Stimulated activated CD4-positive, alpha-beta T cell treated with anti-CD3 and anti-CD28 coated beads, Interleukin-15, amount 100 ng/mL, for 24 hours (primary cell): ENCODE measurements at regions not wholly inside any gene's neighbourhood (a gene's known extent, or its start where the extent isn't known, plus 50 kb on each side); places are given as distances from the start of the nearest gene placed in this dataset.

Source experiments
- DNase-seq: peaks from one replicate; pipeline ENCODE4 v3.0.0-alpha.2; 2020

DNA sequence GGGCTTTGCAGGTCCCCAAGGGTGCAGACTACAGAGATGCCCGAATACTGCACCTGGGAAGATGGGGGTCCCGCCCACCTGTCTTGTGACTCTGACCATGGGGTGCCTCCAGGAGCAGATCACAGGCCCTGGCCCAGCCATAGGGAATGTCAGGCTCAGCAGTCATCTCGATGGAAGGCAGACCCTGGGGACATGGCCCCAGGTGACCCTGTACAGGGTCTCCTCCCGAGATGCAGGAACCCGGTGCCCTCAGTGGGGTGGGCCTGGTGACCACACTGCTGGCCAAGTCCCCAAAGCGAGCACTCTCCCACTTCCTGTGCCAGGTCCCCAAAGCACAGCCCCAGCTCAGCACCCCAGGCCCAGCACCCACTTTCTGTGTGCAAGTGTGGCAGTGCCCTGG is 903.7 kb upstream of the USP15 start:
- no peak for DNase-seq

DNA sequence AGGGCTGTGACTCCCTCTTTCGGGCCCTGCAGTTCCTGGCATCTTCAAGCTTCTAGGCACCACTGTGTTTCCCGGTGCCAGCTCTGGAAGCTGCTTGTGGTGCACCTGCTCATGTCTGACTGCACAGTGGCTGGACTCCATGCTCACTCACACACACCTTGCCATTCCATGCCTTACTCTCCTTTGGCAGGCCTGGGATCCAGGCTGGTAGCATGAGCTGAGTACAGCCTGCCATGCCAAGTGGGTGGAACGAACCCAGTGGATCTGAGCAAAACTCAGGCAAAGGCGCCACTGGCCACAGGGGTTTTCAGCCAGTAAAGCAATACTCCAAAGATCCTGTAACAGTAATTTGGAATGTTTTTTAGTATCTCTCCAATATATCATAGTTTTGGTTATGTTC is 902.7 kb upstream of the USP15 start:
- DNase-seq, result no peak

DNA sequence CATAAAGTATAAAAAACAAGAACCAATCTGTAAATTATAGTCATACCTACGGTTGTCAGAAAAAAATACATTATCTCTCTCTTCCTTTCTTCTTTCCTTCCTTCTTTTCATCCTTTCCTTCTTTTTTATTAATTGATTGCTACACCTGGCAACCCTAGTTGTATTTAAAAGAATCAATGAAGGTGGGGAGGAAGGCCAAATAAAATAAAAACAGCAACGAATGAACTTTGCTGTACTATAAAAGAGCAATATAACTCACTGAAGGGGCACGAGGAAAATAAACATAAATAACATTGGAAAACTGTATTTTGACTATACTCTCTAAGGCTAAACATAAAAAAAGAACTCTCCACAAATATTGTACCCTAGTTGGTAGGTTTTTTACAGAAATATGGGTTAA is 898.2 kb upstream of the USP15 start:
- DNase-seq, result no peak

DNA sequence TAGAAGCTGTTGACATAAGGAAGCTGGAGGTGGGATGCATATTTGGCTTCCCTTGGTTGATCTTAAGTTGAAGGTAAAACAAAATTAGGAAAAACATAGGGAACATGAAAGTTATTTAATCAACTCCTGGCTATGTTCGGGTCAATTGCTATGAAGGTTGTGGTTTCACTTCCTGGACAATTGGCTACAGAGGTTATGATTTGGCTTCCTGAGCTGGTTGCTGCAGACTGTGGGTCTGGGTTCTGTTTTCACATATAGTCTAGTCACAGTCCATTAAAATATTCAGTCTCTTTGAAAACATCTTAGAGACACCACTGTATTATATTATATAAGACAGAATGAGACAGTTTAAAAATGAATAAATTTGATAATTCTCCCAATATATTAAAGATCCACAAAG is 895.2 kb upstream of the USP15 start:
- DNase-seq, result no peak

DNA sequence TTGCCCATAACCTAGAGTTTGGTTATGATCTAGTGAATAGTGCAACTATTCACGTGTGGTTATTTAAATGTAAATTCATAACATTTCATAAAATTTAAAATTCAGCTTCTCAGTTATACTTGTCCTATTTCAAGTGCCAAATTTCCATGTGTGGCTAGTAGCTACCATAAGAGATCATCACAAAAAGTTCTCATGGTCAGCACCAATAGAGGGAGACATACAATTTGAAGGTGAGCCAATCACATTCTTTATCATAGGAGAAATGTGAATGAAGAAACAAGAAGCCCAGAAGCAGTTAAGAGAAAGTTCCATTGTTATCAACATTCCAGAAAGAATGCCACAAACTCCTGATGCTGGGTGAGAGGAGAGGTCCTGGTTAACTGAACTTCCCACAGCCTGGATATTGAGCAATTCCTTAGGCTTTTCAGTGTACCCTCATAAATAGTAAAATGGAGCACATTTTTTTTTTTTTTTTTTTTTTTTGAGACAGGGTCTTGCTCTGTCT is 892.9 kb upstream of the USP15 start:
- no peak for DNase-seq

DNA sequence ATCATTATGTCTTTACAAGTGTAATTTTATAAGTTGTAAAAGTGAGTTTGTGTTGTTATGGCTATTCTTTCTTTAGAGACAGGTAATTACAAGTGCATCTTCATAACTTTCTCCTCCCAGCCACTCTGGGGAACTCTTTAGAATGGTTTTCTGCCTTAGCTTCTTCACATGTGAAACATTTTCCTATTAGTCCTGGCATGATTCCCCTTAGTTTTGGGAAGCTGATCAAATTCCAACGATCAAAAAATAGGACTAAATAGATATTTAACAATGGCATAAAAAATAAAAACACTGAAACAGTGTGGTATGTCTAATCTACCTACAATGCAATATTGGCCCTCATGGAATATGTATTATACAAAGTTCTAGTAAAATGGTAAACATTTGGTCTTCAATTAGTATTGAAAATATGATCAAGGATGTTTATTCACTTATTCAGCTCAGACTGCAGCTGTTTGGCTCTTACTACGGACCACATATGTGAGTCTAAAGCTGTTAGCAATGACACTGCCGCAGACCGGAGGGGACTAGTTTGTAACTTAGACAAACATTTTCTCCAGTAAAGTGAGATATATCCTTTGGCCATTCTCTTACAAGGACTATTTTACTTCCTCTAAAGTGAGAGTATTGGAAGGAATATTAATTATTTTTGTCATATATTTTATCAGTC is 890.8 kb upstream of the USP15 start:
- no peak for DNase-seq

DNA sequence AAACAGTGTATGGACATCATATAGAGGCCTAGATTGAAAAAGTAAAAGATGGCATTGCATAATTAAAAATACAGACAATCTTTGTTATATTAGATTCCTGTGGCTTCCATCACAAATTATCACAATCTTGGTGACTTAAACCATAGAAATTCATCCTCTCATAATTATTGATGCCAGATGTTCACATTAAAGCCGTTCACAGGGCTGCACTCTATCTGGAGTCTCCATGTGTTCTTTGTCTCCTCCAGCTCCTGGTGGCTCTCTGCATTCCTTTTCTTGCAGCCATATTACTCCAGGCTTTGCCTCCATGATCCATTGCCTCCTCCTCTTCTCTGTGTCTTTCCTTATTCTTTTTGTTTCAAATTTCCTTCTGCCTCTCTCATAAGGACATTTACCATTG is 875.7 kb upstream of the USP15 start:
- no peak for DNase-seq

DNA sequence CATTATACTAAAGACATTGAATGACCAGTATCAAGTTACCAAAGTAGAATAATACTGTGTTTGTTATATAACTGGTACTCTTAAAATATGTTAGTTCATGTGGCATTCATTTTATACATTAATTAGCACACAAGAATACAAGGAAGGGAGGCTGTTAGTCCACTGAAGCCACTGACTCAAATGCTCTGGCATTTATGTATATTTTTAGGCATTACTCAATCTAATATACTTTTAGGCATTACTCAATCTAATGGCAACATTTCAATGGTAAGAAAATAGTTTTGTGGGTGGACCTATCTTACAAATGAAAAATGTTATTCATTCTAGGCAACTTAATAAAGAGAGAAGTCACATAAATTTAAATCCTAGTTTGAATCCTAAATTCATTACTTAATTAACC is 874.4 kb upstream of the USP15 start:
- no peak for DNase-seq

DNA sequence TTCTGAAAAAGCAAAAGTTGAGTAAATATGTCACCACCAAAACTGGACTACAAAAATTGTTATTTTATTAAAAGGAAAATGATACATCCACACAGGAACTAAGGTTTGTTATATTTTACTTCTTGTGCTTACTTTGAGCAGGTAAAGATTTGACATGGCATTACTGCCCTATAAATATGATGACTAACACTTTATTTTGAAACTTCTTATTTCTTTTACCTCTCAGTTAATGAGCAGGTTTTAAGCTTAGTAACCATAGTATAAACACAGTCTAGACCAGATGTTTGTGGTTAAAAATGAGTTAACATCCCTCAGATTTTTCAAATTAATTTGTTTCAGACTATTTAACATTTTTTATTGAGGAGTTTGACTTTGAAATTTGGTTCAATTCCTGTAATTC is 862.5 kb upstream of the USP15 start:
- no peak for DNase-seq

DNA sequence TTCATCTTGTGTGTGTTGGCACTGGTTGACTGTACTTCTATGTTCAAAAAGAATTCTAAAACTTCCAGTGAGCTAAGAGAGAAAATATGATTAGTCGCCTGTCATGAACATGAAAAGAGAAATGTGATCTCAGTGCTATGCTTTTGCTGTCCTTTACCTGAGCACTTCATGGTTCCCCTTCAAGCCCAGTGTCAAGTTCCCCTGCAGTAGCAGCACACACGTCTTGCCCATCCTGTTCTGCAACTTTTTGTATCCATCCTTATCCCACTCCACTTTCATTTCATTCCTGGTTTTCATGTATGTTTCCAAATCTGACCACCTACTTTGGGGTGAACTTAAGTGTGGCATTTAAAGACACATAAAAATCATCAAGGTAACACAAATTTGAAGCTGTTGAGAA is 848.0 kb upstream of the USP15 start:
- no peak for DNase-seq

DNA sequence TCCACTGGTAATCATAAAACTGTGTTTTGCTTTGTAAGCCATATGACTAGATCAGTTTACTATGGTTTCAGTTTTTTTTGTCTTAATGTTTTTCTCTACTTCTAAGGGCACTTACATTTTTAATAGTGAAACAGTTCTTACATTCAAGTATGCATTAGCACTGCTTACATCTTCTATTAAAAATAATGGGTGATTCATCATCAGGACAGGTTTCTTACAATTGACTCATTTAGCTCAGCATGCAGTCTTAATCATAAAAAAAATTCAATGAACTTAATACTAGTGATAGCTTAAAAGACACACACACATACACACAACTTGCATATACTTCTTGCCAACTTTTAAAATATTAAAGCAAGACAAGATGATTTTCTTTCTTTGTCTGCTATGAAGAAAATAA is 845.7 kb upstream of the USP15 start:
- DNase-seq, result no peak

DNA sequence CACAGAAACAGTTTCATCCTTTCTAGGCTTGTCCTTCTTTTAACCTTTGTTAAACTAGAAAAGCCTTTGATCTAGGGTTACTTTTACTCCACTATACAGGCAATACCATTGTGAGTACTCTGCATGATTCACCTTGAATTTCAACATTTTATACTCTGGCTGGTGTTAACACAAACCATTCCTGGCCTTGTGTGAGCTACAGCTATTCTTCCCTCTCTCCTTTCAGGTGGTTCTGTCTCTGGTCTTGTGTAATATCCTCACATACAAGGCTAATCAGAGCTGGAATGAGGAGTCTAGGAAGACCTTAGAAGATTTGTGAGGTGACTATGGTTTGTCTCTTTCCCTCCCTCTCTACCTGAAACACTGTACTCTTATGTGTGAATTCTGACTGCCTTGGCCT is 837.4 kb upstream of the USP15 start:
- DNase-seq, result no peak

DNA sequence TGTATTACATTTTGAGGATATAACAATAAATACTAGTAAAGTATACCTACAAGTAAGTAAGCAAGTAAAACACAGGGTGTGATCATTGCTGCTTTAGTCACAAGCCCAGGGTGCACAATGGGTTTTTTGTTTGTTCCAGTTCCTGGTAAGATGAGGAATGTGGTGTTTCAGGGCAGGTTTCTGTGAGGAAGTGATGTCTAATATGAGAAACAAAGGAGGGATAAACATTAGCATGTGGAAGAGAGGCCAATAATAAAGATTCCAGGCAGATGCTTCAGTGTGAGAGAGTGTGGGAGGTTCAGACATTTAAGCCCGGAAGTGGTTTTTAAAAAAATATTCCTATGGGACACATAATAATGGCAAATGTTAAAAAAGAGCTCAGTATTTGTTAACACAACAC is 808.1 kb upstream of the USP15 start:
- DNase-seq, result no peak

DNA sequence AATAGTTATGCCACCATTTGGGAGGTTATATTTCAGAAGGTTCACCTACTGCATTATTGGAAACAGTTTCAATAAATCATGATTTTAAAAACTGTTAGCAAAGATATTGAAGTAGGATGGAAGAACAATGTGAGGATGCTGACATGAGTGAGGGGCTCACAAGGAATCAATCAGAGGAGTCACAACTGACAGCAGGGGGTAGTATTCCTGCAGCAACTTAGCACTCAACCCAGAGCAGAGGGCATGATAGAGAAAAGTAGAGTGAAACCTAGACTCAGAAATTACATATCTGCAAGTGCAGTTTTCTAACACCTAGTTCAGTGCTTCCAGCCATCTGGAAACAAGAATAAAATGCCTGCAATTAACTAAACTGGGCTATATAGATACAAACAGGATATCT is 772.5 kb upstream of the USP15 start:
- no peak for DNase-seq

DNA sequence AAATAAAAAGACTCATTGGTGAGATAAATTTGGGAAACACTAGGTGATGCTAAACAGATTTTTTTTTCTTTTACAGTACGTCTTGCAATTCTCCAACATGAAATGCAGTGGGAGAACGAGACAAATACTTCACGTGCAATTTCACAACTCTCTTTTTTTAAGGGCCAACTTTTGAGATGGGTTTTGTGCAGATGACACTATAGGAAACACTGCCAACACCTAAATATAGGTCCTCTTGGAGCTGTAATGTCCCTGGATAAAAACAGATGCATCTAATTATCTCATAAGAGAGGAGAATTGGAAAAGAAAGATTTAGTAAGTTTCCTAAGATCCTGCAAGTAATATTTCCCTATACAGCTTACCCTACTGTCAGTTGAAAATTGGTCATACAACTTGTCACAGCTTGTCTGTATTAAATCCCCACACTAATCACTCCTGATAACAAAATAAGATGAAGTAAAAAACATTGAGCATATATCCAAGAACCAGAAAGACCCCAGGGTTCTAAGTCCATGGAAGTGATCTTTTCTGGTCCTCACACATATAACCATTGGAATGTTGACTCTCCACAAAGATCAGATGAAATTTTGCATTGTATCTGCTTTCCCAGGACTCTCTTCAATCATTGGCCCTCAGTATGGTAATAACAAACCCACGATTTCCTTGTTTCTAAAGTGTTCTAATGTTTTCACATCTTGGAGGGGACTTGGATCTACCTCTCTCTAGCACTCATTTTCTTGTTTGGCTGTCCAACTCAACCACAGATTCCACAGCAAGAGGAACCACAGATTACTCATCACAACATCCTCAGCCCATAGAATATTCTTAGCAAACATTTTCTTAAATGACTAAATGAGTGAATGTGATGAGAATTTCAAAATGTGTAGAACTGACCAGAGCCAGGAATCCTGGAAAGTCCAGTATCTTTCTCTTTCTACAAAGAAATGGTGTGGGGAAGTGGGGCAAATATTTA is 769.4 kb upstream of the USP15 start:
- DNase-seq, result no peak

DNA sequence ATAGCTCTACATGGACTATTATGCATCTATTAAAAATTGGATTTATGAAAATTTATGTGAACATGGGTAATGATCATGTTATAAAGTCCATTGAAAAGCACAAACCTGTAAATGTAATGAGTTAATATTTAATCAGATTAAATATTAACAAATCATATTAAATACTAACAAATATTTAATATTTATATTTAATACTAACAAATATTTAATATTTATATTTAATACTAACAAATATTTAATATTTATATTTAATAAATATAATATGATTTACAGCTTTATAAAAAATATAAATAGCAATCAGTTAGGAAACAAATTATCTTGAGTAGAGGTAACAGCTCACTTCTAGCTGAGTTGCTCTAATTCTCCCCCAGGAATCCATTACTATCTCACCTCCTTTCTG is 758.0 kb upstream of the USP15 start:
- DNase-seq, result no peak

DNA sequence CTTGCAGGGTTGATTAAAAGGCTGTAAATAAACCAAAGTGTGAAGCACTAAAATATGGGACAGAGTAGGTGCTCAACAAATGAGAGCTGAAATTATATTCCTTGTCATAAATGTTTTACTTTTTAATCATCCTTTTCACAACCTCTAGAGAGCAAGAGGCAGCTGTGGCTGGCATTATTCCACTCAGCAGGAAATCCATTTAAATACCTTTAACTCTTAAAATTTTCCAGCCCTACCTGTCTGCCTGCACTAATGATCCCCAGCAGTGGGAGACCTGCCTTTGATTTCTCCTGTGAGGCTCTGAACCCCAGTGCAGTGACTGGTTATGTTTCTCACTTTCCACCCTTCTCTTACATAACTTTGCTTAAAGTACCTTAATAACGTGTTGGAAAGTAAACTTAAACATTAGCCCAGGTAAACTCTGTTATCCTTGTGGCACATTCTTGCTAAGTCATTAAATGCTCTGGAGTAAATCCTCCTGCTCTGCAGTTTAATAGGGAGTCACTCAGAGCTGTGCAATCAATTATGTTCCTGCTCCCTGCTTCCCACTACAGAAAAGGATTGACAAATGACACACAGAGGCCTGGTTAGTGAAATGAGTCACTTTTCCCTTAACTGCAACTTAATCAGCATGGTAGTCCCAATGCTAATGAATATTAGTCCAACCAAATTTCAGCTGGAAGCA is 755.7 kb upstream of the USP15 start:
- no peak for DNase-seq

DNA sequence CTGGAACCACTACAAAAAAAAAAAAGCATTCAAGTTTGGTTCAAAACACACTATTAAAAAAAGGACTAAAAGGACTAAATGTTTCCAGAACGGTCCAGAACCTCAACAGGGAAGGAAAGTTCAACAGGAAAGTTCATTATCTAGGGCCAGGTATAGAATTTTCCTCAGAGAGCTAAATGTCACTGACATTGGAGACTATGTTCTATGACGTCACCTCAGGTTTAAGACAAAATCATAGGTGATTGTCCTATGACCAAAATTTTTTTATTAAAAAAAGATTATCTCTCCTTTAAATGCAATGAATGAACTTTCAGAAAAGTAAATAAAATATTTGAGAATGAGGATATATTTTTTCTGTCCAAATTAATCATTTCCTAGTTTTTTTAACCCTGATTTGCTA is 746.7 kb upstream of the USP15 start:
- no peak for DNase-seq

DNA sequence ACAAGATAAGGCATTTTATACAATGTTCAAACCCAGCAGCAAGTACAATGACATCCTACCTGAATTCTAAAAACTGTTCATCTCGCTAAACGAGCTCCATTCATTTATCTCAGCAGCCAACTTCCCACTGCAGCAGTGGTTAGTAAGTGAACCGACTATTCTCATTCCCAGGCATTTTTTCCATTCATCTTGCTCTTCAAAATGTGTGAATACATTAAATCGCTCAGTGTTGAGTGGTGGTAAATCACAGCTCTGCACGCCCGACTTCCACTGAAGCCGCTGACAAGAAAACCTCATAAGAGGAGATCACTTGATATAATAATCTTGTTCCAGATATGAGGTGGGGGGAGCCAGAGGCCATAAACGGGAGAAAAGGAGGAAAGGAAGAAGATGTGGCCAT is 746.2 kb upstream of the USP15 start:
- DNase-seq, result no peak

DNA sequence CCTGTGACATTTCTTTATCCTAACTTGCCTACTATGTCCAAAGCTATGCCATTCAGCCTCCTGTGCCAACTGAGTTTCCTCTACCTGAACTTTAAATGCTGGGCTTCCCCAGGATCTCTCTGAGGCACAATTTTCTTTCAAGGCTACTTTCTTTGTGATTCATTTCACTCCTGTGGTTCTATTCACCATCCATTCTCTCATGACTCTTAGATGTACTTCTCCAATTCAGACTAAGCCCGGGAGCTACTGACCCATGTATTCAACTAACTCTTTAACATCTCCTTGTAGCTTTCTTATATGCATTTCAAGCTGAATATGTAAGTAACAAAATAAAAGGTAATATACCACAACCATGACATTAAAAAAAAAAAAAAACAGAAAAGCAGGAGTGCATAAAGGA is 738.9 kb upstream of the USP15 start:
- no peak for DNase-seq

DNA sequence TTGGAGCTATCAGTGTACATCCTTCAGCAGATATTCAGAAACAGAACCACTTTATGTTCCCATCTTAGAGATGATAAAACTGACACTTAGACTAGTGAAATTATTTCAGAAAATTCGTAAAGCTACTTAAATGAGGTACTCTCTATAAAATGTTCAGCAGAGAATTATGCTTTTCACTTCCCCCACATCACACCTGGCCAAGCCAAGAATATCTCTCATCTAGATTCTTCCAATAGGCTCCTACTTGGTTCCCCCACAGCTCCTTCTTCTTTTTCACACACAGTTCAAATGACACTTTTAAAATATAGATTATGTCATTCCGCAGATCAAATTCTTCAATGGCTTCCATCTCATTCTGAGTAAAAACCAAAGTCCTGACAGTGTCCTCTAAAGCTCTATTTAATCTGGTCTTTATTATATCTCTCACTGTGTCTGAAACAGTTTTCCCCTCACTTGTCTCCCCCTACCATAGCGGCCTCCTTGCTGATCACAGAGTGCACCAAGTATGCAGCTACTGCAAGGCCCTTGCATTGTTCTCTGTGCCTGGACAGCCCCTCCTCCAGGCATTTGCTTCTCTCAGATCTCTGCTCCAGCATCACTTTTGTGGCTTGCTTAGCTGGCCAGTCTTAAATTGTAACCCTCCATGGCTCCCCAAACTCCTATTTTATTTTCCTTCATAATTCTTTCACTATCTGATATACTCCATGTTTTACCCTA is 736.8 kb upstream of the USP15 start:
- DNase-seq, result no peak

DNA sequence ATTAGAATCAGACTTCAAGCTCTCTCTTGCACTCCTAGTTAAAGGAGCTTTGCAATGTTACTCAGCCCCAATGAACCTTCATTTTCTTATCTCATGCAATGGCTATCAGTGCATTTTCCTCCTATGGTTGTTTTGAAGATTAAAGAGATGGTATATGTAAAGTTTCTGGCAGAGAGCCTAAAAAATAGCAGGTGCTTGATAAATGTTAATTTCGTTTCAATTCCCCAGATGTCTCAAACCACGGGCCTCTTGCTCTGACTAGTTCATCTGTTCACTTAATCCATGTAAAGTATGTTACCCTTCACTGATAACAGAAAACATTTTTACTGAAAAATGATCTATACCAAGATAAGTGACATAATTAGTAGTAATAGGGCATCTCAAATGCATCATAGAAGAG is 735.4 kb upstream of the USP15 start:
- no peak for DNase-seq

DNA sequence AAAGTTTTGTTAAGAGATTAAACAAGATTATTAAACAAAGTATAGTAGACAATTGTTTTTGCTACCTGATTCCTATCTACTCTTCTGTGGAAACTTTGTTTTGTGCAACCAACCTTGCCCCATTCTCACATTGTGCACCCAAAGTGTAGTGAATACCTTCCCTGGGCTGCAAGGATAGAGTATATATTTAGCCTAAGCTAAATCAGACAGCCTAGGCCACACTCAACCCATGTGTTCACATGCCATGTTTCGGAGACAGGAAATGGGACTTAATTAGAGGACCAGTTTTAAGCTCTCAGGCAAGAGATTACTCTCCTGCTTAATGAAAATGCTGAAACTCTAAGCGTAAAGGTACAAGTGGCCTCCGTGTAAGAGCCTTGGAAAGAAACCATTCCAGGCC is 734.9 kb upstream of the USP15 start:
- no peak for DNase-seq
